Activated B cell treated with CpG ODN at 0.5 μM for 24 hours (primary cell): ENCODE measurements at regions not wholly inside any gene's neighbourhood (a gene's known extent, or its start where the extent isn't known, plus 50 kb on each side); places are given as distances from the start of the nearest gene placed in this dataset.

Source experiments
- ATAC-seq: fragments of 200-7000 bp; cut with Tn5 transposase; one replicate; pipeline ENCODE4 v1.10.0; 2021; ENCODE audit warnings: low read depth, mild to moderate bottlenecking, moderate library complexity
- CTCF ChIA-PET: fragments of 350-600 bp; sonication (Branson Sonifier 250); formaldehyde crosslinking; loops from one replicate; lab custom pipeline; 2021; ENCODE audit warnings: antibody characterized with exemption; lab: Charles Lee
- POLR2A ChIA-PET: fragments of 350-600 bp; sonication (Branson Sonifier 250); formaldehyde crosslinking; loops from one replicate; lab custom pipeline; 2021; ENCODE audit warnings: antibody characterized with exemption; lab: Charles Lee
- DNase-seq: peaks from one replicate; pipeline ENCODE4 v3.0.0; 2022
- H3K27ac Mint-ChIP-seq: one replicate; pipeline ENCODE4 v1.8.0; 2020; ENCODE audit warnings: mixed read lengths
- H3K27me3 Mint-ChIP-seq: one replicate; pipeline ENCODE4 v1.8.0; 2021; ENCODE audit warnings: mixed read lengths
- H3K36me3 Mint-ChIP-seq: one replicate; pipeline ENCODE4 v1.8.0; 2021; ENCODE audit warnings: low read depth, mixed read lengths
- H3K4me1 Mint-ChIP-seq: one replicate; pipeline ENCODE4 v1.8.0; 2021; ENCODE audit warnings: mixed read lengths
- H3K4me3 Mint-ChIP-seq: one replicate; pipeline ENCODE4 v1.8.0; 2020; ENCODE audit warnings: mild to moderate bottlenecking, mixed read lengths
- H3K9me3 Mint-ChIP-seq: one replicate; pipeline ENCODE4 v1.8.0; 2020; ENCODE audit warnings: mixed read lengths
- CTCF ChIP-seq: fragments of 200-600 bp; IDR thresholded peaks from one replicate; pipeline ENCODE4 v1.8.0; 2022; ENCODE audit warnings: antibody characterized with exemption, mild to moderate bottlenecking
- intact Hi-C: fragments of 100-400 bp; cut with micrococcal nuclease; formaldehyde crosslinking; loops from one replicate; pipeline ENCODE4 v1.15.1; 2024

GRCh38 chr10:6654571-6654970 is 74.5 kb upstream of the PRKCQ start:
- POLR2A ChIA-PET, result no interaction called here
- Mint-ChIP-seq H3K9me3 (no peaks in the 10 kb centered on the region), H3K27me3 (peaks cover 15% of the 10 kb centered on the region)

GRCh38 chr10:6650586-6650985 is 70.5 kb upstream of the PRKCQ start:
- no peak overlapping the region for H3K27ac Mint-ChIP-seq
- TF ChIP-seq CTCF, result no peak
- H3K27me3 Mint-ChIP-seq, result no peaks in the 10 kb centered on the region
- ChIA-PET POLR2A (no interaction called here), CTCF (no interaction called here)
- DNase-seq, result no peak
- intact Hi-C loops, result no loop called here
- ATAC-seq, result no peak
- H3K4me3 Mint-ChIP-seq, result no peak overlapping the region
- H3K36me3 Mint-ChIP-seq, result no peaks in the 10 kb centered on the region
- no peaks in the 10 kb centered on the region for H3K4me1 Mint-ChIP-seq
- no peaks in the 10 kb centered on the region for H3K9me3 Mint-ChIP-seq

More at GRCh38 chr10:6654571-6654970, 74.5 kb upstream of the PRKCQ start:
- H3K4me1 Mint-ChIP-seq, result no peaks in the 10 kb centered on the region
- no peak overlapping the region for H3K27ac Mint-ChIP-seq
- DNase-seq (no peak), ATAC-seq (no peak)
- CTCF ChIA-PET, result no interaction called here
- intact Hi-C loops, result no loop called here
- no peak for TF ChIP-seq CTCF
- H3K4me3 Mint-ChIP-seq, result no peak overlapping the region
- no peaks in the 10 kb centered on the region for H3K36me3 Mint-ChIP-seq

GRCh38 chr10:6649903-6650302 is 69.8 kb upstream of the PRKCQ start:
- H3K4me1 Mint-ChIP-seq, result no peaks in the 10 kb centered on the region
- peaks cover 3% of the 10 kb centered on the region for H3K27me3 Mint-ChIP-seq
- CTCF ChIA-PET, result no interaction called here
- TF ChIP-seq CTCF, result no peak
- H3K27ac Mint-ChIP-seq, result no peak overlapping the region
- ATAC-seq (no peak), DNase-seq (no peak)
- H3K4me3 Mint-ChIP-seq, result no peak overlapping the region
- no peaks in the 10 kb centered on the region for H3K9me3 Mint-ChIP-seq
- no peaks in the 10 kb centered on the region for H3K36me3 Mint-ChIP-seq
- intact Hi-C loops, result no loop called here
- POLR2A ChIA-PET, result no interaction called here

GRCh38 chr10:6648894-6649720 is 69.0 kb upstream of the PRKCQ start:
- H3K27ac Mint-ChIP-seq, result no peak overlapping the region
- intact Hi-C loops, result no loop called here
- ChIA-PET POLR2A (no interaction called here), CTCF (no interaction called here)
- H3K4me3 Mint-ChIP-seq, result no peak overlapping the region
- TF ChIP-seq CTCF, result no peak
- no peak for DNase-seq
- no peaks in the 10 kb centered on the region for H3K36me3 Mint-ChIP-seq
- no peaks in the 10 kb centered on the region for H3K4me1 Mint-ChIP-seq
- peaks cover 5% of the 10 kb centered on the region for H3K27me3 Mint-ChIP-seq
- no peaks in the 10 kb centered on the region for H3K9me3 Mint-ChIP-seq
- ATAC-seq, result no peak

- intact Hi-C loops, result no loop called here
Measured at GRCh38 chr10:6647811-6648526, 67.9 kb upstream of the PRKCQ start.

More at GRCh38 chr10:6647811-6648526, 67.9 kb upstream of the PRKCQ start:
- no peaks in the 10 kb centered on the region for H3K36me3 Mint-ChIP-seq
- no peak for TF ChIP-seq CTCF
- ChIA-PET POLR2A (interaction anchor here (1.0 kb wide), 1 partner anchor 25 kb away, joined by 3 read pairs; no protein-coding TSS in a partner anchor), CTCF (interaction anchor here (0.6 kb wide), 1 partner anchor 12 kb away, joined by 3 read pairs; no protein-coding TSS in a partner anchor)
- H3K27ac Mint-ChIP-seq, result no peak overlapping the region
- no peaks in the 10 kb centered on the region for H3K4me1 Mint-ChIP-seq
- H3K9me3 Mint-ChIP-seq, result no peaks in the 10 kb centered on the region
- no peak overlapping the region for H3K4me3 Mint-ChIP-seq
- no peak for DNase-seq
- H3K27me3 Mint-ChIP-seq, result peaks cover 6% of the 10 kb centered on the region
- ATAC-seq, result peak; percentile 50
